GM10266 (cell line): ENCODE measurements at regions not wholly inside any gene's neighbourhood (a gene's known extent, or its start where the extent isn't known, plus 50 kb on each side); places are given as distances from the start of the nearest gene placed in this dataset.

ENCODE experiments used
- DNase-seq: peaks from one replicate; pipeline ENCODE4 v3.0.0; 2012; ENCODE audit errors: extremely low spot score
- CTCF ChIP-seq: IDR thresholded peaks from 2 replicates; pipeline ENCODE4 v1.5.1; 2012; ENCODE audit warnings: mild to moderate bottlenecking, low read depth; ENCODE audit not compliant: control insufficient read depth, insufficient read depth; ENCODE audit errors: missing control alignments

- no peak for TF ChIP-seq CTCF
- DNase-seq: no peak
These were observed 86.8 kb upstream of the HS6ST1 start for GRCh38 chr2:128405467-128405900.

GRCh38 chr2:128405981-128406613, 87.4 kb upstream of the HS6ST1 start:
- no peak for TF ChIP-seq CTCF
- no peak for DNase-seq

GRCh38 chr2:128406736-128407554, 88.3 kb upstream of the HS6ST1 start:
- no peak for TF ChIP-seq CTCF
- DNase-seq: no peak

GRCh38 chr2:128408349-128409305, 90.0 kb upstream of the HS6ST1 start:
- no peak for DNase-seq
- TF ChIP-seq CTCF: no peak

GRCh38 chr2:128409326-128410034, 90.8 kb upstream of the HS6ST1 start:
- TF ChIP-seq CTCF: no peak
- DNase-seq: no peak

GRCh38 chr2:128410035-128410757, 91.5 kb upstream of the HS6ST1 start:
- no peak for DNase-seq

More at GRCh38 chr2:128410035-128410757, 91.5 kb upstream of the HS6ST1 start:
- TF ChIP-seq CTCF: no peak
